IgD-negative memory B cell (primary cell): ENCODE measurements at regions not wholly inside any gene's neighbourhood (a gene's known extent, or its start where the extent isn't known, plus 50 kb on each side); places are given as distances from the start of the nearest gene placed in this dataset.
"Not testable (repeated sequence)": the region's sequence is repeated elsewhere in the genome, so short reads cannot be mapped to it uniquely, and the experiment has no call there.

Experiments used
- H3K27ac Mint-ChIP-seq, 3 donors: one replicate each; pipeline ENCODE4 v1.8.0; 2020 to 2022; ENCODE audit warnings: mild to moderate bottlenecking in 3 of 3, mixed read lengths in 3 of 3, moderate library complexity in 1 of 3
- H3K27me3 Mint-ChIP-seq: one replicate; pipeline ENCODE4 v1.8.0; 2021; ENCODE audit warnings: mixed read lengths
- H3K36me3 Mint-ChIP-seq: one replicate; pipeline ENCODE4 v1.8.0; 2020; ENCODE audit warnings: mild to moderate bottlenecking, mixed read lengths
- H3K4me1 Mint-ChIP-seq, 3 donors: one replicate each; pipeline ENCODE4 v1.8.0; 2020 to 2022; ENCODE audit warnings: mixed read lengths in 3 of 3, mild to moderate bottlenecking in 1 of 3
- H3K4me3 Mint-ChIP-seq, 4 donors: one replicate each; pipeline ENCODE4 v1.8.0; 2020 to 2022; ENCODE audit warnings: mild to moderate bottlenecking in 4 of 4, mixed read lengths in 4 of 4, moderate library complexity in 3 of 4
- H3K9me3 Mint-ChIP-seq, 3 donors: one replicate each; pipeline ENCODE4 v1.8.0; 2020 to 2021; ENCODE audit warnings: mixed read lengths in 3 of 3, mild to moderate bottlenecking in 1 of 3

GRCh38 chr5:25451294-25451693 is 806.5 kb upstream of the CDH10 start:
- H3K27me3 Mint-ChIP-seq: no peaks in the 10 kb centered on the region
- no peak overlapping the region for H3K27ac Mint-ChIP-seq
- peaks cover 3% of the 10 kb centered on the region for H3K36me3 Mint-ChIP-seq
- no peak overlapping the region for H3K4me3 Mint-ChIP-seq
- H3K4me1 Mint-ChIP-seq: no peaks in the 10 kb centered on the region
- H3K9me3 Mint-ChIP-seq: peaks cover 3 to 6% (median 5%) of the 10 kb centered on the region in 3 donors

GRCh38 chr5:25448646-25449045 is 803.9 kb upstream of the CDH10 start:
- Mint-ChIP-seq H3K27ac (no peak overlapping the region), H3K4me3 (no peak overlapping the region), H3K36me3 (no peaks in the 10 kb centered on the region), H3K4me1 (no peaks in the 10 kb centered on the region), H3K27me3 (no peaks in the 10 kb centered on the region), H3K9me3 (no peaks in the 10 kb centered on the region)

GRCh38 chr5:25448190-25448621 is 803.4 kb upstream of the CDH10 start:
- H3K36me3 Mint-ChIP-seq: no peaks in the 10 kb centered on the region
- no peaks in the 10 kb centered on the region for H3K27me3 Mint-ChIP-seq
- no peak overlapping the region for H3K4me3 Mint-ChIP-seq
- no peak overlapping the region for H3K27ac Mint-ChIP-seq
- H3K9me3 Mint-ChIP-seq: no peaks in the 10 kb centered on the region
- no peaks in the 10 kb centered on the region for H3K4me1 Mint-ChIP-seq

GRCh38 chr5:25446061-25446420 is 801.3 kb upstream of the CDH10 start:
- H3K9me3 Mint-ChIP-seq, H3K4me1 Mint-ChIP-seq, H3K27me3 Mint-ChIP-seq, H3K36me3 Mint-ChIP-seq, H3K27ac Mint-ChIP-seq, H3K4me3 Mint-ChIP-seq: not testable (repeated sequence)

GRCh38 chr5:25445381-25446060 is 800.7 kb upstream of the CDH10 start:
- H3K27me3 Mint-ChIP-seq, H3K36me3 Mint-ChIP-seq, H3K27ac Mint-ChIP-seq, H3K9me3 Mint-ChIP-seq, H3K4me3 Mint-ChIP-seq, H3K4me1 Mint-ChIP-seq: not testable (repeated sequence)

- no peak overlapping the region for H3K27ac Mint-ChIP-seq
- H3K9me3 Mint-ChIP-seq: peaks cover 0 to 2% (median 0%) of the 10 kb centered on the region in 3 donors
- no peak overlapping the region for H3K4me3 Mint-ChIP-seq
- H3K4me1 Mint-ChIP-seq: no peaks in the 10 kb centered on the region
- no peaks in the 10 kb centered on the region for H3K27me3 Mint-ChIP-seq
- no peaks in the 10 kb centered on the region for H3K36me3 Mint-ChIP-seq
Measured at GRCh38 chr5:25444697-25445096, 799.9 kb upstream of the CDH10 start.

GRCh38 chr5:25441810-25442209 is 797.0 kb upstream of the CDH10 start:
- H3K9me3 Mint-ChIP-seq: peaks cover 0 to 4% (median 3%) of the 10 kb centered on the region in 3 donors
- no peaks in the 10 kb centered on the region for H3K27me3 Mint-ChIP-seq
- no peaks in the 10 kb centered on the region for H3K36me3 Mint-ChIP-seq
- H3K4me3 Mint-ChIP-seq: no peak overlapping the region
- H3K27ac Mint-ChIP-seq: no peak overlapping the region
- H3K4me1 Mint-ChIP-seq: no peaks in the 10 kb centered on the region

- Mint-ChIP-seq H3K4me1 (no peaks in the 10 kb centered on the region), H3K4me3 (no peak overlapping the region), H3K27me3 (no peaks in the 10 kb centered on the region), H3K9me3 (peaks cover 3 to 7% (median 5%) of the 10 kb centered on the region in 3 donors), H3K36me3 (no peaks in the 10 kb centered on the region), H3K27ac (no peak overlapping the region)
Measured at GRCh38 chr5:25439025-25439424, 794.2 kb upstream of the CDH10 start.

- H3K27me3 Mint-ChIP-seq, H3K4me1 Mint-ChIP-seq, H3K9me3 Mint-ChIP-seq, H3K36me3 Mint-ChIP-seq, H3K27ac Mint-ChIP-seq, H3K4me3 Mint-ChIP-seq: not testable (repeated sequence)
Measured at GRCh38 chr5:25438375-25438774, 793.6 kb upstream of the CDH10 start.

GRCh38 chr5:25436452-25436851 is 791.7 kb upstream of the CDH10 start:
- H3K4me1 Mint-ChIP-seq: no peaks in the 10 kb centered on the region
- peaks cover 4 to 7% (median 4%) of the 10 kb centered on the region in 3 donors for H3K9me3 Mint-ChIP-seq
- no peak overlapping the region for H3K4me3 Mint-ChIP-seq
- no peaks in the 10 kb centered on the region for H3K36me3 Mint-ChIP-seq
- no peak overlapping the region for H3K27ac Mint-ChIP-seq
- no peaks in the 10 kb centered on the region for H3K27me3 Mint-ChIP-seq

GRCh38 chr5:25435882-25436281 is 791.1 kb upstream of the CDH10 start:
- Mint-ChIP-seq H3K27me3 (no peaks in the 10 kb centered on the region), H3K9me3 (peaks cover 4 to 7% (median 4%) of the 10 kb centered on the region in 3 donors), H3K27ac (no peak overlapping the region), H3K4me3 (no peak overlapping the region), H3K4me1 (no peaks in the 10 kb centered on the region), H3K36me3 (no peaks in the 10 kb centered on the region)

- Mint-ChIP-seq H3K4me3 (no peak overlapping the region), H3K9me3 (peaks cover 0 to 6% (median 5%) of the 10 kb centered on the region in 3 donors), H3K27me3 (no peaks in the 10 kb centered on the region), H3K4me1 (no peaks in the 10 kb centered on the region), H3K27ac (no peak overlapping the region), H3K36me3 (no peaks in the 10 kb centered on the region)
Measured at GRCh38 chr5:25427240-25427639, 782.5 kb upstream of the CDH10 start.

GRCh38 chr5:25423271-25423670 is 778.5 kb upstream of the CDH10 start:
- H3K27me3 Mint-ChIP-seq: no peaks in the 10 kb centered on the region
- no peaks in the 10 kb centered on the region for H3K36me3 Mint-ChIP-seq
- no peaks in the 10 kb centered on the region for H3K4me1 Mint-ChIP-seq
- H3K27ac Mint-ChIP-seq: no peak overlapping the region
- H3K4me3 Mint-ChIP-seq: no peak overlapping the region
- H3K9me3 Mint-ChIP-seq: peaks cover 0 to 12% (median 4%) of the 10 kb centered on the region in 3 donors

GRCh38 chr5:25419684-25420083 is 774.9 kb upstream of the CDH10 start:
- Mint-ChIP-seq H3K27me3 (no peaks in the 10 kb centered on the region), H3K27ac (no peak overlapping the region), H3K9me3 (peaks cover 0 to 8% (median 6%) of the 10 kb centered on the region in 3 donors), H3K36me3 (no peaks in the 10 kb centered on the region), H3K4me1 (no peaks in the 10 kb centered on the region), H3K4me3 (no peak overlapping the region)

GRCh38 chr5:25418978-25419377 is 774.2 kb upstream of the CDH10 start:
- peaks cover 0 to 8% (median 6%) of the 10 kb centered on the region in 3 donors for H3K9me3 Mint-ChIP-seq
- no peaks in the 10 kb centered on the region for H3K36me3 Mint-ChIP-seq
- no peaks in the 10 kb centered on the region for H3K27me3 Mint-ChIP-seq
- H3K27ac Mint-ChIP-seq: no peak overlapping the region
- no peaks in the 10 kb centered on the region for H3K4me1 Mint-ChIP-seq
- no peak overlapping the region for H3K4me3 Mint-ChIP-seq

- Mint-ChIP-seq H3K9me3 (peaks cover 0 to 8% (median 6%) of the 10 kb centered on the region in 3 donors), H3K36me3 (no peaks in the 10 kb centered on the region), H3K4me1 (no peaks in the 10 kb centered on the region), H3K27ac (no peak overlapping the region), H3K4me3 (no peak overlapping the region), H3K27me3 (no peaks in the 10 kb centered on the region)
Measured at GRCh38 chr5:25418319-25418859, 773.6 kb upstream of the CDH10 start.
